ENCODE measurements at regions not wholly inside any gene's neighbourhood (a gene's known extent, or its start where the extent isn't known, plus 50 kb on each side); places are given as distances from the start of the nearest gene placed in this dataset.

GRCh38 chr4:23959396-23960148 is 69.7 kb upstream of the PPARGC1A start:
- no TSS peak for BruUV-seq (replicated peaks)
- peak; percentile 5 for DNase-seq (ENCODE audit: unreplicated experiment)
- Mint-ChIP-seq H3K9me3 (ENCODE audit: unreplicated experiment) (no peaks in the 10 kb centered on the region), H3K4me3 (ENCODE audit: unreplicated experiment) (no peak overlapping the region), H3K36me3 (ENCODE audit: insufficient read depth, unreplicated experiment) (peaks cover 6% of the 10 kb centered on the region), H3K4me1 (ENCODE audit: insufficient read depth, unreplicated experiment) (peaks cover 5% of the 10 kb centered on the region), H3K27ac (ENCODE audit: low read depth, unreplicated experiment) (no peak overlapping the region), H3K27me3 (ENCODE audit: insufficient read depth, unreplicated experiment) (no peaks in the 10 kb centered on the region)
- CTCF ChIA-PET = interaction anchor here (0.7 kb wide), 1 partner anchor 459 kb away, joined by 3 read pairs; no protein-coding TSS in a partner anchor
- intact Hi-C loops (cut with micrococcal nuclease) = no loop called here
- no peak for TF ChIP-seq CTCF (IDR thresholded peaks at IDR 0.05; ENCODE audit: unreplicated experiment)
- POLR2A ChIA-PET = no interaction called here

- no TSS peak for BruUV-seq (replicated peaks)
- H3K27ac Mint-ChIP-seq (ENCODE audit: low read depth, unreplicated experiment) = no peak overlapping the region
- CTCF ChIA-PET = interaction anchor here (0.6 kb wide), 1 partner anchor 463 kb away, joined by 3 read pairs; no protein-coding TSS in a partner anchor
- POLR2A ChIA-PET = no interaction called here
- no peaks in the 10 kb centered on the region for H3K9me3 Mint-ChIP-seq (ENCODE audit: unreplicated experiment)
- intact Hi-C loops (cut with micrococcal nuclease) = no loop called here
- DNase-seq (ENCODE audit: unreplicated experiment) = no peak
- no peak overlapping the region for H3K4me3 Mint-ChIP-seq (ENCODE audit: unreplicated experiment)
- TF ChIP-seq CTCF (IDR thresholded peaks at IDR 0.05; ENCODE audit: unreplicated experiment) = no peak
- no peaks in the 10 kb centered on the region for H3K27me3 Mint-ChIP-seq (ENCODE audit: insufficient read depth, unreplicated experiment)
- peaks cover 5% of the 10 kb centered on the region for H3K4me1 Mint-ChIP-seq (ENCODE audit: insufficient read depth, unreplicated experiment)
- H3K36me3 Mint-ChIP-seq (ENCODE audit: insufficient read depth, unreplicated experiment) = peaks cover 6% of the 10 kb centered on the region
These were observed 68.9 kb upstream of the PPARGC1A start for GRCh38 chr4:23958749-23959148.

GRCh38 chr4:23957465-23957864 is 67.6 kb upstream of the PPARGC1A start:
- intact Hi-C loops (cut with micrococcal nuclease) = no loop called here
- H3K4me1 Mint-ChIP-seq (ENCODE audit: insufficient read depth, unreplicated experiment) = peaks cover 5% of the 10 kb centered on the region
- H3K27ac Mint-ChIP-seq (ENCODE audit: low read depth, unreplicated experiment) = peak overlapping the region; percentile 33
- peaks cover 6% of the 10 kb centered on the region for H3K36me3 Mint-ChIP-seq (ENCODE audit: insufficient read depth, unreplicated experiment)
- ChIA-PET CTCF (interaction anchor here (1.2 kb wide), 1 partner anchor 10 kb away, joined by 4 read pairs; no protein-coding TSS in a partner anchor), POLR2A (interaction anchor here (0.6 kb wide), 1 partner anchor 105 kb away, joined by 3 read pairs; no protein-coding TSS in a partner anchor)
- H3K27me3 Mint-ChIP-seq (ENCODE audit: insufficient read depth, unreplicated experiment) = no peaks in the 10 kb centered on the region
- H3K9me3 Mint-ChIP-seq (ENCODE audit: unreplicated experiment) = no peaks in the 10 kb centered on the region
- TF ChIP-seq CTCF (IDR thresholded peaks at IDR 0.05; ENCODE audit: unreplicated experiment) = no peak
- BruUV-seq (replicated peaks) = no TSS peak
- H3K4me3 Mint-ChIP-seq (ENCODE audit: unreplicated experiment) = no peak overlapping the region
- DNase-seq (ENCODE audit: unreplicated experiment) = no peak

- Mint-ChIP-seq H3K4me3 (ENCODE audit: unreplicated experiment) (no peak overlapping the region), H3K27ac (ENCODE audit: low read depth, unreplicated experiment) (peak overlapping the region; percentile 33), H3K27me3 (ENCODE audit: insufficient read depth, unreplicated experiment) (no peaks in the 10 kb centered on the region), H3K9me3 (ENCODE audit: unreplicated experiment) (no peaks in the 10 kb centered on the region), H3K36me3 (ENCODE audit: insufficient read depth, unreplicated experiment) (peaks cover 6% of the 10 kb centered on the region), H3K4me1 (ENCODE audit: insufficient read depth, unreplicated experiment) (peaks cover 5% of the 10 kb centered on the region)
- DNase-seq (ENCODE audit: unreplicated experiment) = no peak
- BruUV-seq (replicated peaks) = no TSS peak
- TF ChIP-seq CTCF (IDR thresholded peaks at IDR 0.05; ENCODE audit: unreplicated experiment) = no peak
- CTCF ChIA-PET = interaction anchor here (0.6 to 1.9 kb wide), 6 partner anchors 8 to 253 kb away, joined by 3 to 12 read pairs (median 4); no protein-coding TSS in a partner anchor
- POLR2A ChIA-PET = interaction anchor here (0.6 to 0.9 kb wide), 2 partner anchors 21 to 104 kb away, joined by 3 to 4 read pairs; no protein-coding TSS in a partner anchor
- intact Hi-C loops (cut with micrococcal nuclease) = no loop called here
These were observed 66.9 kb upstream of the PPARGC1A start for GRCh38 chr4:23956601-23957364.
